ENCODE measurements at regions not wholly inside any gene's neighbourhood (a gene's known extent, or its start where the extent isn't known, plus 50 kb on each side); places are given as distances from the start of the nearest gene placed in this dataset.

- TF ChIP-seq CTCF (IDR thresholded peaks at IDR 0.05; ENCODE audit: low read depth, low read length) = no peak
- DNase-seq (ENCODE audit: low read depth, low spot score) = no peak
- in situ Hi-C loops (cut with HindIII; ENCODE audit: low sequenced_read_pairs) = no loop called here
- H3K4me3 ChIP-seq (ENCODE audit: low read depth, low read length) = no peak overlapping the region
These were observed 901.2 kb downstream of the KCNMA1 start for GRCh38 chr10:76736392-76736791.

DNA sequence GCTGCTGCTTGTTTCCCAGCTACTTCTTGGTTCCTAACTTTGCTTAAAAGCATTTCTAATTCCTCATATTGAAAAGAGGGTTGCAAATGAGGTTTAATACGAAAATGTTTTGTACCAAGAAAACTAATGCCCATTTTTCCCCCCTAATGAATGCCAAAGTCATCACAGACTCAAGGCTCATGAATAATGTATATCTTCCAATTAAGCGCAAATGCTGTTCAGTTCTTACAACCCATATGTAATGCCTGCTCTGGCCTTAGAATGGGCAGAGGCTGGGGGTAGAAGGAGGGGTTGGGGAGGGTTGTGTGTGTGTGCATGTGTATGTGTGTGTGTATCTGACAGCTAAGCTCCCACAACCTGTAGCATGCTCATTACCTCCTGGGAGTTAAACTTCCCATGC lies 901.7 kb downstream of the KCNMA1 start:
- no peak for DNase-seq (ENCODE audit: low read depth, low spot score)
- H3K4me3 ChIP-seq (ENCODE audit: low read depth, low read length) = no peak overlapping the region
- TF ChIP-seq CTCF (IDR thresholded peaks at IDR 0.05; ENCODE audit: low read depth, low read length) = no peak
- in situ Hi-C loops (cut with HindIII; ENCODE audit: low sequenced_read_pairs) = no loop called here

GRCh38 chr10:76733441-76733936 lies 904.1 kb downstream of the KCNMA1 start:
- no peak for DNase-seq (ENCODE audit: low read depth, low spot score)
- in situ Hi-C loops (cut with HindIII; ENCODE audit: low sequenced_read_pairs) = no loop called here
- TF ChIP-seq CTCF (IDR thresholded peaks at IDR 0.05; ENCODE audit: low read depth, low read length) = no peak
- no peak overlapping the region for H3K4me3 ChIP-seq (ENCODE audit: low read depth, low read length)

DNA sequence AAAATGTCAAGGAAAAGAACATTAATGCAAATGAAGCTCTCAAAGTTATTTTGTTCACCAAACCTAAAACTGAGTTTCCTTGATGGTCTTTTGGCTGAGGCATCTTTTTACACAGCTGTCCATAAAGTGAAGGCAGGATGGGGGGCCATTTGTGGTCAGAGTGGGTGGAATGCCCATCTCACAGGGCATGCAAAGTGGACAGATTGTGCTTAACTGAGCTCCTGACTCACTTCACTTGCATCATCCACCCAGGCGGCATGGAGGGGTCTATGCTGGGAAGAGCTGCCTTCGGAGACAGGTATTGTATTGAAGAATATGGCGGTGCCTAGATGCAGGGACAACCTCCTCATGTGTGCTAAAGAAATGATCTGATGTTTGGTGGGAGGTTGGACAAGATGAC lies 905.3 kb downstream of the KCNMA1 start:
- TF ChIP-seq CTCF (IDR thresholded peaks at IDR 0.05; ENCODE audit: low read depth, low read length) = no peak
- in situ Hi-C loops (cut with HindIII; ENCODE audit: low sequenced_read_pairs) = no loop called here
- DNase-seq (ENCODE audit: low read depth, low spot score) = no peak
- no peak overlapping the region for H3K4me3 ChIP-seq (ENCODE audit: low read depth, low read length)

GRCh38 chr10:76729841-76730487 lies 907.6 kb downstream of the KCNMA1 start:
- in situ Hi-C loops (cut with HindIII; ENCODE audit: low sequenced_read_pairs) = no loop called here
- TF ChIP-seq CTCF (IDR thresholded peaks at IDR 0.05; ENCODE audit: low read depth, low read length) = no peak
- no peak overlapping the region for H3K4me3 ChIP-seq (ENCODE audit: low read depth, low read length)
- no peak for DNase-seq (ENCODE audit: low read depth, low spot score)

GRCh38 chr10:76729346-76729745 lies 908.3 kb downstream of the KCNMA1 start:
- no peak for DNase-seq (ENCODE audit: low read depth, low spot score)
- H3K4me3 ChIP-seq (ENCODE audit: low read depth, low read length) = no peak overlapping the region
- no peak for TF ChIP-seq CTCF (IDR thresholded peaks at IDR 0.05; ENCODE audit: low read depth, low read length)
- in situ Hi-C loops (cut with HindIII; ENCODE audit: low sequenced_read_pairs) = no loop called here

Measured in astrocyte of the spinal cord (primary cell).